Pancreas (tissue), 10 donors: ENCODE measurements at regions not wholly inside any gene's neighbourhood (a gene's known extent, or its start where the extent isn't known, plus 50 kb on each side); places are given as distances from the start of the nearest gene placed in this dataset.

Source experiments
- ATAC-seq, 4 donors: fragments of 200-7000 bp; cut with Tn5 transposase; one replicate each; pipeline versions ENCODE4 v1.8.0 to v1.9.1; 2020; ENCODE audit warnings: mild to moderate bottlenecking in 4 of 4, moderate library complexity in 4 of 4
- DNase-seq, 6 donors: peaks; one replicate each; pipeline ENCODE4 v3.0.0-alpha.2; 2020
- FAIRE-seq: peaks from 2 replicates; lab custom pipeline; 2012; peaks lifted over from hg19 to GRCh38; lab: Jason Lieb, UNC
- H3K27ac ChIP-seq, 4 donors: fragments of 200-600 bp; sonication (generic); 1 replicate in 3 of 4; 2 replicates in 1 of 4; pipeline versions ENCODE4 v1.5.0 to v1.8.0; 2020
- H3K27me3 ChIP-seq, 4 donors: fragments of 200-600 bp; one replicate each; pipeline ENCODE4 v1.8.0; 2021
- H3K36me3 ChIP-seq, 3 donors: fragments of 200-600 bp; sonication (generic) in 1 of 3; one replicate each; pipeline versions ENCODE4 v1.5.0 to v1.8.0; 2020 to 2021
- H3K4me1 ChIP-seq, 3 donors: fragments of 200-600 bp; one replicate each; pipeline ENCODE4 v1.8.0; 2021
- H3K4me3 ChIP-seq, 4 donors: fragments of 200-600 bp; sonication (generic) in 2 of 4; one replicate each; pipeline versions ENCODE4 v1.5.0 to v1.8.0; 2020 to 2021
- H3K9me3 ChIP-seq, 4 donors: fragments of 200-600 bp; one replicate each; pipeline ENCODE4 v1.8.0; 2021
- WGBS, 2 donors: extraction: QIAGEN DNeasy Blood & Tissue Kit; methylation state at CpG; one replicate each; pipeline ENCODE4 v1.1.7; 2013; 5-methylcytosine and 5-hydroxymethylcytosine counted together
- intact Hi-C, 3 donors: fragments of 100-400 bp; cut with DNase I; formaldehyde crosslinking; loops; one replicate each; pipeline versions ENCODE4 v1.11.1 to v1.14.2; 2022
- TF ChIP-seq, protein P1 (sequence below), 4 donors: fragments of 200-600 bp; sonication (generic) in 3 of 4; IDR thresholded peaks; one replicate each; pipeline versions ENCODE4 v1.5.0 to v1.8.0; 2021; ENCODE audit warnings: antibody characterized with exemption in 4 of 4
- donor health status: healthy with polysubstance abuse.
- donor health status: DM: no; HTN: no; CAD: no; lungs with moderate emphysema.
- donor health status: DM: no; HTN: no; CAD: no.
- donor health status: control.
- donor health status: control.
- donor health status: Bipolar disorder and iron deficiency.
- donor health status: DM: yes; HTN: yes; CAD: no.
- donor health status: DM: no; HTN: no; CAD: no.
- donor health status: DM: no; HTN: no; CAD: no.
- donor health status: DM: yes; HTN: yes; CAD: no.

DNA sequence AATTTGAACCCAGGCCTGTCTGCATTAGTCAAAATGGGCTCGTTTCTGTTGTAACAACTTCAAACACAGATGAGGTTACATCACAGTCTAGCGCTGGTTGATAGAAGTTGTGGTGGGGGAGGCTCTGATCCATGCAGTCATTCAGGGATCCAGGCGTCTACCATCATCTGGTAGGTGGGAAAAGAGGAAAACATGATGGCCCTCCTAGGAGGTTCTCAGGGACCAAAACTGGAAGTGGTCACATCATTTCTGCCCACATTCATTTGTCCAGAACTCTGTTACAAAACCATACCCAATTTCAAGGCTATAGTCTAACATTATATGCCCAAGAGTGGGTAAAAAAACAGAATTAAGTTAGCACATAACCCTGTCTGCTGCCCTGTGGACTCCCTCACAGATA lies 135.1 kb downstream of the PHETA1 start:
- TF ChIP-seq, protein P1, sequence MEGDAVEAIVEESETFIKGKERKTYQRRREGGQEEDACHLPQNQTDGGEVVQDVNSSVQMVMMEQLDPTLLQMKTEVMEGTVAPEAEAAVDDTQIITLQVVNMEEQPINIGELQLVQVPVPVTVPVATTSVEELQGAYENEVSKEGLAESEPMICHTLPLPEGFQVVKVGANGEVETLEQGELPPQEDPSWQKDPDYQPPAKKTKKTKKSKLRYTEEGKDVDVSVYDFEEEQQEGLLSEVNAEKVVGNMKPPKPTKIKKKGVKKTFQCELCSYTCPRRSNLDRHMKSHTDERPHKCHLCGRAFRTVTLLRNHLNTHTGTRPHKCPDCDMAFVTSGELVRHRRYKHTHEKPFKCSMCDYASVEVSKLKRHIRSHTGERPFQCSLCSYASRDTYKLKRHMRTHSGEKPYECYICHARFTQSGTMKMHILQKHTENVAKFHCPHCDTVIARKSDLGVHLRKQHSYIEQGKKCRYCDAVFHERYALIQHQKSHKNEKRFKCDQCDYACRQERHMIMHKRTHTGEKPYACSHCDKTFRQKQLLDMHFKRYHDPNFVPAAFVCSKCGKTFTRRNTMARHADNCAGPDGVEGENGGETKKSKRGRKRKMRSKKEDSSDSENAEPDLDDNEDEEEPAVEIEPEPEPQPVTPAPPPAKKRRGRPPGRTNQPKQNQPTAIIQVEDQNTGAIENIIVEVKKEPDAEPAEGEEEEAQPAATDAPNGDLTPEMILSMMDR (IDR thresholded peaks at IDR 0.05), result no peak
- DNase-seq (no peak), FAIRE-seq (no peak), ATAC-seq (no peak)
- 75 to 82% methylated on average over 3 of the region's 3 CpGs for WGBS, 2 donors
- intact Hi-C loops, result no loop called here
- no peaks in the 10 kb centered on the region for H3K4me1 ChIP-seq
- no peaks in the 10 kb centered on the region for H3K36me3 ChIP-seq
- H3K4me3 ChIP-seq, result no peak overlapping the region
- no peaks in the 10 kb centered on the region for H3K9me3 ChIP-seq
- no peak overlapping the region for H3K27ac ChIP-seq
- no peaks in the 10 kb centered on the region for H3K27me3 ChIP-seq

DNA sequence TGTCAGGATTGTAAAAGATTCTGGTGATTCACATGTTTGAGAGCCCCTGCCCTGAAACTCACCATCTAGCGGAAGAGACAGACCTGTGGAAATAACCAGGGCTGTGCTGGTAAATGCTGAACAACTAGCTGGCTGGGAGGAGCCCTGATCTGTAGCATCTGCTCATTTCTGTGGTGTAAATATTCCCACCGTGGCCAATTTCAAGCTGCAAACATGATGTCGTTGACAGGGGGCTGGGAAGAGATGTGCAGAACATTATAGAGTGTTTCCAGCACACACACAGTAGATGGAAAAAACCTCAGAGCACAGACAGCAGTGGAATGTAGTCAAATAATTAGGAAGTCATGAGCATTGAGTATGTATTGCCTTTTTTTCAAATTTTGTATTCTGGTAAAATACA lies 138.2 kb downstream of the PHETA1 start:
- H3K27me3 ChIP-seq, result no peaks in the 10 kb centered on the region
- intact Hi-C loops, result no loop called here
- DNase-seq (no peak), FAIRE-seq (no peak), ATAC-seq (no peak)
- H3K36me3 ChIP-seq, result no peaks in the 10 kb centered on the region
- H3K4me1 ChIP-seq, result no peaks in the 10 kb centered on the region
- no peak overlapping the region for H3K4me3 ChIP-seq
- TF ChIP-seq, protein P1 (IDR thresholded peaks at IDR 0.05), result no peak
- no peaks in the 10 kb centered on the region for H3K9me3 ChIP-seq
- WGBS, 2 donors, result 53 to 66% methylated on average over 3 of the region's 3 CpGs
- H3K27ac ChIP-seq, result no peak overlapping the region

DNA sequence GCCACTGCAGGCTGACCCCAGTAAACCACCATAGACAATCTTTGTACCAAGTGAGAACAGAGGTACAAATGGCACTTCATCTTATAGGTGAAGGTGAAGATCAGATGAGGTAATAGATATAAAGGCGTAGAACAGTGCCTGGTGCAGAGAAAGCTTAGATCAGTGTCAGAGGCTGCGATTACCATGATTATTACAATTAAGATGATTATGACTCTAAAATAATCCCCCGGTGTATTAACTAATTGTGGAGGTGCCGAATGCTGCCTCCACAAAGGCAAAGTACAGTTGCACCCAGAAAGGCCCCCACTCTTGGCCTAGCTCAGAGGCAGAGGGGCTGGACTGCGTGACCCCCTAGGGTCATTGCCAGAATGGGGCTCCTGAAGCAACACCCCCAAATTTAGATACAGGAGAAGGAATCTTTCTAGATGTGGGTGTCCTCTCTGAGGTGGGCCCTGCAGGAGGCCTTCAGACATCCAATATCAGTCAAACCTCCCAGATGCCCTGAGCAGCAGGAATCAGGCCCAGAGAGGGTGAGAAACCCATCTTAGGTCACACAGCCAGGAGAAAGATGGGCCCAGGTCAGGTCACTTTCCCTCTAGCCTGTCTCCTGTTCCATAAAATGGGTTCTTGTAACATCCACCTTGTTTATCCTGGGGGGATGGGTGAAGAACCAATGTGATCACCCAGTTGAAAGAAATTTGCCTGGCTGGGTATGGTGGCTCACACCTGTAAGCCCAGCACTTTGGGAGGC lies 139.8 kb downstream of the PHETA1 start:
- H3K27ac ChIP-seq, result no peak overlapping the region
- no peaks in the 10 kb centered on the region for H3K4me1 ChIP-seq
- no peaks in the 10 kb centered on the region for H3K27me3 ChIP-seq
- ATAC-seq (no peak), DNase-seq (no peak), FAIRE-seq (no peak)
- H3K9me3 ChIP-seq, result no peaks in the 10 kb centered on the region
- WGBS, 2 donors, result 88 to 90% methylated on average over 5 of the region's 5 CpGs
- H3K4me3 ChIP-seq, result no peak overlapping the region
- intact Hi-C loops, result no loop called here
- TF ChIP-seq, protein P1 (IDR thresholded peaks at IDR 0.05), result no peak
- no peaks in the 10 kb centered on the region for H3K36me3 ChIP-seq

DNA sequence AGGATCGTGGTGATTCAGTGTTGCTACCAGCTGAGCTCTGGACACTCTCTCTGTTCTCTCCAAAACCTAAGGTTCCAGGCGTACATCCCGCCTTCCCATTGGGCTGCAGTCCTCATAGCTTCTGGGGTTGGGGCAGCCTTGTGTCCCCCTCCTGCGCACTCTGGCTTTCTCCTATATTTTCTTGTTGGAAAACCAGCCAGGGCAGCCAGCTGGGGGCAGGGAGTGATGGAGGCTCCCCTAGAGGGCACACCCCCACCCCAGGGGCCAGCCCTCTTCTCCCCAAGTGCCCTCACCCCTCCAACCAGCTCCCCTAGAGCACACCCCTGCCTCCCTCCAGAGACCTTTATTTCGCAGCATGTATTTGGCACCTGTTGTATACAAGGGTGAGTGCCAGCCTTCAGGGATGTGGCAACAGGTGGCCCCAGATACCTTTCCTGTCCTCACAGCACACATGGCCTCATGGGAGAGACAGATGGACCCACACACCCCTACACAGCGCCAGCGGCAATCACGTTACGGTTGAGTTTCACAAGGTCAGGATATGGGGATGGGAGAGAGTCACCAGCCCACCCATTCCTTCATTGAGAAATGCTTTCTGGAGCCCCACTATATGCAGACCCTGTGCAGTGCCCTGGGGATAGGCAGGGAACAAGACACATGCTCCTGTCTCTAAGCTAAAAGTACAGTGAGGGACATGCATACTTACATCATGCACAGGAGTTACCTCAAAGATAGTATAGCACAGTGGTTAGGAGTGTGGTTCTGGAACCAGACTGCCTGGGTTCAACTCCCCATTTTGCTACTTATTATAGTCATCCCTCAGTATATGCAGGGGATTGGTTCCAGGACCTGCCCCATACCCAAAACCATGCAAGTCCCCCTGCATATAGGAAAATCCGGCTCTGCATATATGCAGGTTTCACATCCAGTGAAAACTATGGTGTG lies 141.1 kb downstream of the PHETA1 start:
- Histone ChIP-seq H3K27ac (no peak overlapping the region), H3K27me3 (no peaks in the 10 kb centered on the region), H3K9me3 (no peaks in the 10 kb centered on the region), H3K4me3 (no peak overlapping the region), H3K36me3 (no peaks in the 10 kb centered on the region), H3K4me1 (no peaks in the 10 kb centered on the region)
- DNase-seq (no peak), ATAC-seq (no peak), FAIRE-seq (no peak)
- intact Hi-C loops, result no loop called here
- TF ChIP-seq, protein P1 (IDR thresholded peaks at IDR 0.05), result no peak
- WGBS, 2 donors, result 84 to 89% methylated on average over 10 of the region's 10 CpGs
